H1 (cell line): ENCODE measurements at regions not wholly inside any gene's neighbourhood (a gene's known extent, or its start where the extent isn't known, plus 50 kb on each side); places are given as distances from the start of the nearest gene placed in this dataset.

Experiments used
- CTCF ChIA-PET: fragments of 300-600 bp; sonication (Branson Sonifier 250); formaldehyde crosslinking; loops from one replicate; lab custom pipeline; 2021; ENCODE audit not compliant: partially characterized antibody; lab: Charles Lee
- POLR2A ChIA-PET: fragments of 300-600 bp; sonication (Branson Sonifier 250); formaldehyde crosslinking; loops from one replicate; lab custom pipeline; 2021; ENCODE audit warnings: inconsistent platforms; ENCODE audit not compliant: partially characterized antibody; lab: Charles Lee
- DNase-seq, 2 experiments: peaks; one replicate each; pipeline versions ENCODE4 v3.0.0 to v3.0.0-alpha.2; 2010 to 2022; ENCODE audit warnings: low spot score in 2 of 2, low read depth in 1 of 2, mixed read lengths in 1 of 2
- FAIRE-seq: peaks from 2 replicates; lab custom pipeline; 2011; peaks lifted over from hg19 to GRCh38; lab: Jason Lieb, UNC
- H2AFZ ChIP-seq: 2 replicates; pipeline ENCODE4 v1.8.1; 2012; ENCODE audit warnings: low read length, inconsistent platforms
- H2AK5ac ChIP-seq: 2 replicates; pipeline ENCODE4 v1.6.1; 2013; ENCODE audit warnings: low read depth, low read length
- H2BK120ac ChIP-seq: replicated peaks from 2 replicates; pipeline ENCODE3; 2013; ENCODE audit warnings: low read depth, low read length, inconsistent platforms
- H2BK12ac ChIP-seq: 2 replicates; pipeline ENCODE4 v1.6.1; 2013; ENCODE audit warnings: low read depth, low read length
- H2BK15ac ChIP-seq: 2 replicates; pipeline ENCODE4 v1.6.1; 2013; ENCODE audit warnings: low read length
- H2BK20ac ChIP-seq: 2 replicates; pipeline ENCODE4 v1.6.1; 2013; ENCODE audit warnings: low read length
- H2BK5ac ChIP-seq: 2 replicates; pipeline ENCODE4 v1.6.1; 2013; ENCODE audit warnings: low read depth, low read length
- H3K14ac ChIP-seq: 2 replicates; pipeline ENCODE4 v1.6.1; 2013; ENCODE audit warnings: inconsistent platforms; ENCODE audit not compliant: insufficient read length
- H3K18ac ChIP-seq: 2 replicates; pipeline ENCODE4 v1.6.1; 2013; ENCODE audit warnings: low read length; ENCODE audit errors: extremely low read depth
- H3K23ac ChIP-seq: 2 replicates; pipeline ENCODE4 v1.6.1; 2013; ENCODE audit warnings: inconsistent platforms; ENCODE audit not compliant: insufficient read length
- H3K23me2 ChIP-seq: 2 replicates; pipeline ENCODE4 v1.6.1; 2013; ENCODE audit warnings: low read depth, low read length
- H3K27ac ChIP-seq: 2 replicates; pipeline ENCODE4 v1.6.1; 2011; ENCODE audit warnings: low read depth, low read length, inconsistent platforms
- H3K27me3 ChIP-seq, 4 experiments: replicated peaks in 1 of 4; 1 replicate in 1 of 4; 2 replicates in 3 of 4; pipeline versions ENCODE4 v1.6.1 to v1.8.1; 2011 to 2013; ENCODE audit warnings: low read length in 3 of 4, mild to moderate bottlenecking in 3 of 4, inconsistent platforms in 2 of 4, mixed read lengths in 2 of 4, moderate library complexity in 1 of 4; ENCODE audit not compliant: control insufficient read depth in 3 of 4, insufficient read depth in 3 of 4; ENCODE audit errors: extremely low read depth in 1 of 4
- H3K36me3 ChIP-seq, 4 experiments: 2 replicates each; pipeline versions ENCODE4 v1.6.1 to v1.8.1; 2011 to 2013; ENCODE audit warnings: mild to moderate bottlenecking in 4 of 4, low read length in 3 of 4, moderate library complexity in 2 of 4, control low read depth in 1 of 4, inconsistent platforms in 1 of 4; ENCODE audit not compliant: insufficient read depth in 4 of 4, control insufficient read depth in 2 of 4
- H3K4ac ChIP-seq: replicated peaks from 2 replicates; pipeline ENCODE3; 2013; ENCODE audit warnings: low read length, low read depth, mixed read lengths, inconsistent platforms; ENCODE audit not compliant: insufficient read length
- H3K4me1 ChIP-seq, 4 experiments: replicated peaks in 1 of 4; 1 replicate in 1 of 4; 2 replicates in 3 of 4; pipeline versions ENCODE4 v1.6.1 to v1.8.1; 2011 to 2013; ENCODE audit warnings: low read length in 3 of 4, inconsistent platforms in 2 of 4, mixed read lengths in 1 of 4; ENCODE audit not compliant: insufficient read depth in 4 of 4, control insufficient read depth in 3 of 4
- H3K4me2 ChIP-seq, 2 experiments: 2 replicates each; pipeline versions ENCODE4 v1.6.1 to v1.8.1; 2011 to 2013; ENCODE audit warnings: low read depth in 2 of 2, low read length in 2 of 2, control low read depth in 1 of 2, inconsistent platforms in 1 of 2, mild to moderate bottlenecking in 1 of 2; ENCODE audit not compliant: insufficient read depth in 1 of 2
- H3K4me3 ChIP-seq, 4 experiments: fragments of 200-600, 300-600 bp in 1 of 4; sonication (generic), shearing (Covaris generic), sonication (Bioruptor Twin) in 1 of 4; 2 replicates each; pipeline versions ENCODE4 v1.5.1 to v1.8.1; 2011 to 2016; ENCODE audit warnings: low read length in 4 of 4, low read depth in 3 of 4, control low read depth in 2 of 4, inconsistent platforms in 2 of 4, mild to moderate bottlenecking in 2 of 4, mixed read lengths in 1 of 4, moderate library complexity in 1 of 4; ENCODE audit not compliant: insufficient read depth in 2 of 4; ENCODE audit errors: extremely low read depth in 1 of 4
- H3K56ac ChIP-seq: replicated peaks from 2 replicates; pipeline ENCODE3; 2013; ENCODE audit warnings: low read depth, mild to moderate bottlenecking, mixed read lengths, low read length, inconsistent platforms; ENCODE audit not compliant: insufficient read length
- H3K79me1 ChIP-seq: 2 replicates; pipeline ENCODE4 v1.6.1; 2013; ENCODE audit warnings: low read depth, low read length, control low read depth
- H3K79me2 ChIP-seq, 2 experiments: 2 replicates each; pipeline versions ENCODE4 v1.6.1 to v1.8.1; 2012 to 2013; ENCODE audit warnings: low read length in 2 of 2, mild to moderate bottlenecking in 2 of 2, inconsistent platforms in 1 of 2; ENCODE audit not compliant: insufficient read depth in 2 of 2, control insufficient read depth in 1 of 2
- H3K9ac ChIP-seq, 4 experiments: replicated peaks in 1 of 4; 1 replicate in 1 of 4; 2 replicates in 3 of 4; pipeline versions ENCODE4 v1.6.1 to v1.8.1; 2011 to 2013; ENCODE audit warnings: low read depth in 3 of 4, low read length in 3 of 4, control low read depth in 2 of 4, mild to moderate bottlenecking in 2 of 4, moderate library complexity in 2 of 4, inconsistent platforms in 1 of 4; ENCODE audit errors: extremely low read depth in 1 of 4
- H3K9me3 ChIP-seq, 2 experiments: 2 replicates each; pipeline versions ENCODE4 v1.6.1 to v1.8.1; 2012 to 2013; ENCODE audit warnings: mild to moderate bottlenecking in 2 of 2, moderate library complexity in 2 of 2, control low read depth in 1 of 2, inconsistent platforms in 1 of 2, low read depth in 1 of 2, low read length in 1 of 2, mixed read lengths in 1 of 2; ENCODE audit not compliant: insufficient read depth in 2 of 2
- H4K20me1 ChIP-seq, 2 experiments: replicated peaks in 1 of 2; 2 replicates each; pipeline versions ENCODE3 to v1.8.1; 2011 to 2013; ENCODE audit warnings: inconsistent platforms in 2 of 2, low read length in 2 of 2, mild to moderate bottlenecking in 1 of 2; ENCODE audit not compliant: insufficient read depth in 2 of 2, control insufficient read depth in 1 of 2
- H4K5ac ChIP-seq: 2 replicates; pipeline ENCODE4 v1.6.1; 2013; ENCODE audit warnings: low read length, low read depth, mixed read lengths, inconsistent platforms; ENCODE audit not compliant: insufficient read length
- H4K8ac ChIP-seq: 2 replicates; pipeline ENCODE4 v1.8.0; 2013; ENCODE audit warnings: mild to moderate bottlenecking, moderate library complexity, low read length, inconsistent platforms; ENCODE audit not compliant: insufficient read depth; ENCODE audit errors: extremely low read depth
- H4K91ac ChIP-seq: replicated peaks from 2 replicates; pipeline ENCODE3; 2013; ENCODE audit warnings: low read length, mixed read lengths, inconsistent platforms; ENCODE audit not compliant: insufficient read length
- E2F6 ChIP-seq: IDR thresholded peaks from 2 replicates; pipeline ENCODE4 v1.6.1; 2012; ENCODE audit warnings: inconsistent platforms
- KDM4A ChIP-seq: IDR thresholded peaks from one replicate; pipeline ENCODE4 v1.7.1; 2012; ENCODE audit warnings: low read depth, mild to moderate bottlenecking, moderate library complexity, low read length, inconsistent platforms; ENCODE audit not compliant: severe bottlenecking
- NRF1 ChIP-seq: IDR thresholded peaks from 2 replicates; pipeline ENCODE4 v1.6.1; 2011; ENCODE audit warnings: mild to moderate bottlenecking, low read depth, low read length, improper control_type of control experiment
- PHF8 ChIP-seq: fragments of 200-600 bp; sonication (generic); conservative IDR thresholded peaks from 2 replicates; pipeline ENCODE4 v1.7.1; 2012; ENCODE audit warnings: low read depth, mild to moderate bottlenecking, inconsistent platforms, low read length, moderate library complexity
- SRF ChIP-seq: IDR thresholded peaks from 2 replicates; pipeline ENCODE4 v1.6.1; 2011; ENCODE audit warnings: mild to moderate bottlenecking, low read depth, low read length, moderate library complexity
- TCF12 ChIP-seq: IDR thresholded peaks from 2 replicates; pipeline ENCODE4 v1.6.1; 2011; ENCODE audit warnings: low read depth, mild to moderate bottlenecking, low read length
- WGBS, 2 experiments: shearing (Covaris generic) in 1 of 2; methylation state at CpG; one replicate each; pipeline versions ENCODE4 v1.1.6 to v1.1.7; 2013 to 2015; ENCODE audit warnings: low lambda C conversion rate in 2 of 2, mixed read lengths in 2 of 2, inconsistent platforms in 1 of 2, low coverage in 1 of 2, missing lambda C conversion rate in 1 of 2; ENCODE audit not compliant: insufficient replicate concordance in 2 of 2, insufficient coverage in 1 of 2, insufficient read length in 1 of 2; ENCODE audit errors: extremely low coverage in 1 of 2, missing lambda C conversion rate in 1 of 2; 5-methylcytosine and 5-hydroxymethylcytosine counted together

GRCh38 chr11:45062115-45062514 is 84.3 kb upstream of the PRDM11 start:
- 86% methylated on average over 3 of the region's 3 CpGs; no CpG with 5 or more reads in 1 of the 2 experiments for WGBS, 2 experiments

More at GRCh38 chr11:45062115-45062514, 84.3 kb upstream of the PRDM11 start:
- Histone ChIP-seq H3K27ac (no peak overlapping the region), H4K20me1 (no peaks in the 10 kb centered on the region), H3K4ac (no peak overlapping the region), H3K14ac (no peak overlapping the region), H3K4me3 (no peak overlapping the region), H3K23me2 (no peaks in the 10 kb centered on the region), H3K56ac (no peak overlapping the region), H2BK120ac (no peak overlapping the region), H3K18ac (no peak overlapping the region), H2AFZ (no peak overlapping the region; the same call in 1 of the 2 replicates), H2BK12ac (no peak overlapping the region), H4K91ac (no peak overlapping the region), H3K4me1 (peaks cover 0 to 4% (median 2%) of the 10 kb centered on the region in 4 experiments; a peak in 4 of 7 replicates), H3K9me3 (peaks cover 4 to 18% of the 10 kb centered on the region in 2 experiments; a peak in 2 of 4 replicates), H2AK5ac (no peak overlapping the region), H4K8ac (no peak overlapping the region), H2BK15ac (no peak overlapping the region), H3K4me2 (no peak overlapping the region), H3K9ac (no peak overlapping the region), H3K36me3 (no peaks in the 10 kb centered on the region; a peak in 1 of 8 replicates), H4K5ac (no peak overlapping the region), H3K79me1 (no peaks in the 10 kb centered on the region), H2BK5ac (no peak overlapping the region), H3K79me2 (no peaks in the 10 kb centered on the region), H2BK20ac (no peak overlapping the region), H3K27me3 (no peaks in the 10 kb centered on the region; a peak in 1 of 7 replicates), H3K23ac (no peak overlapping the region)
- no peak for DNase-seq
- ChIA-PET CTCF (interaction anchor here (0.8 to 1.7 kb wide), 7 partner anchors 10 to 128 kb away, joined by 3 to 6 read pairs (median 3); no protein-coding TSS in a partner anchor), POLR2A (no interaction called here)
- FAIRE-seq, result no peak
- TF ChIP-seq TCF12 (no peak), SRF (no peak), E2F6 (no peak), PHF8 (no peak), NRF1 (no peak), KDM4A (no peak)
